Stimulated activated CD4-positive, alpha-beta T cell treated with anti-CD3 and anti-CD28 coated beads, Interleukin-4, amount 100 ng/mL, for 4 hours (primary cell): ENCODE measurements at regions not wholly inside any gene's neighbourhood (a gene's known extent, or its start where the extent isn't known, plus 50 kb on each side); places are given as distances from the start of the nearest gene placed in this dataset.

Experiments used
- DNase-seq, 2 experiments: peaks; one replicate each; pipeline ENCODE4 v3.0.0-alpha.2; 2020

DNA sequence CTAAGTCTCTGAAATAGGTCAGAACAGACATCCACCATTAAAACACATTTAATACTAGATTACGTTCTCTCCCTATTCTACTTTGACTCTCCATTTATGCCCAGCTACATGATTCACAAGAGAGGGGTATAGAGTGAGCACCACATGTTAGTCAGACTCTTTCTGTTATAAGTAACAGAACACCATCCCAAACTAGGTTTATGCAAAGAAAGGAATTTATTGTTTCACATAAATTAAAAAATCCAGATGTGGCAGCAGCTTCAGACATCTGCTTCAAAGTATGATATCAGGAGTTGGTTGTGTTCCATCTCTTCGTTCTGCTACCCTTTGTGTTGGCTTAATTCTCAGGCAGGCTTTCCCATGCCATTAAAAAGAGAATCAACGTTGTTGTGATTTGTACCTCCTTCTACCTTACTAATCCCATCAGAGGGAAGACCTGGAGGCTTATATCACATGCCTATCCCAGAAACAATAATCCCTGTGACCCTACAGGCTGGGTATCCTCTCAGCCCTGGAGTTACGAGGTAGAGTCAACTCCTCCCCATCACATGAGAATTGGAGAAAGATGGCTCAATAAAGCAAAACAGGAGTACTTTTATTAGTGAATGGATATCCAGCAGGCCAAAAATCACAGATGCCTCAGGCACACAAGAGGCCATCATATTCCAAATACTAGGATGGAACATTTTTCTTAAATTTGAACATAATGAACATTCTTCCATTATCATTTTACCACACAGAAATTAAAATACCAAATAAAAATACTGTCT, 163.2 kb downstream of the SLC7A11 start:
- no peak for DNase-seq

DNA sequence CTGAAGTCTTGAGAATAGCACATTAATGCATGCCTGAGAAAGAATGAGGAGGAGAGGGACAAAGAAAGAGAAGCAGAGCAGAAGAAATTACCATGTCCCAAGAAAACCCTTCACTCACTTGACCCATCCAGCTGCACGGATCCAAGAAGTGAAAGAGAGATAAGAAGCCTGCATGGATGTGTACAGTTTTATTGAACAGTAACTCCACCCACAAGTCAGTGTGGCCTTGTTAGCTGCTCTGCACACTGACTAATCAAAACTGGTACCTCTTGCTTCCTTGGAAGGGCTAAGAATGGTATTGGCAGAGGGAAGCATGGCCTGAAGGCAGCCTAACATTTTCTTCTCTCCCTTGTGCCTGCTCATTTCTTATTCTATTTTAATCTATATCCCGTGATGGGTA, 163.9 kb downstream of the SLC7A11 start:
- no peak for DNase-seq

DNA sequence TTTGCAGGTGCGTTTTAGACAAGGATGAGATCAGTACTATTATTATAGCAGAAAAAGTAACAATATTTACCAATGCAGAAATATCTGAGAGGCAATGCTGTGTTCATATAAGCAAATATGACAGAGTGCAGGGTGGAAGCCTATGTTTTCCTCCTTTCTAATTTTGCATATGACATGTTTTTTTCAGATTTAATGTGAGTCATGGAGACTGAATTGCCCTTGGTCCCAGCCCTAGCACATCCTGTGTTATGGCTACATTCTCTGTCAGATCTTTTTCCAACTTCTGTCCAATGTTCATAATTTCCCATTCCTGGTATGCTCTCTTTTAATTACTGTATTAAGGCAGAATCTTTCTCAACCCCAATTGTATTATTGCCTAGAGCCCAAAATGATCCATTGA, 165.6 kb downstream of the SLC7A11 start:
- no peak for DNase-seq

DNA sequence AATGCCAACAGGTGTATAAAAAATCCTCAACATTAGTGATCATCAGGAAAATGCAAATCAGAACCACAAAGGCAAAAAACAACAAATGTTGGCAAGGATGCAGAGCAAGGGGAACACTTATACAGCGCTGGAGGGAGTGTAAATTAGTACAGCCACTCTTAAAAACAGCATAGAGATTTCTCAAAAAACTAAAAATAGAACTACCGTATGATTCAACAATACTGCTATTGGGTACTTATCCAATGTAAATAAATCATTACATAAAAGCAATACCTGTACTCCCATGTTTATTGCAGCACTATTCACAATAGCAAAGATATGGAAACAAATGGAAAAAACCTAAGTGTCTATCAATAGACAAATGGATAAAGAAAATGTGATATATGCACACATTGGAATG, 171.3 kb downstream of the SLC7A11 start:
- DNase-seq, result no peak

DNA sequence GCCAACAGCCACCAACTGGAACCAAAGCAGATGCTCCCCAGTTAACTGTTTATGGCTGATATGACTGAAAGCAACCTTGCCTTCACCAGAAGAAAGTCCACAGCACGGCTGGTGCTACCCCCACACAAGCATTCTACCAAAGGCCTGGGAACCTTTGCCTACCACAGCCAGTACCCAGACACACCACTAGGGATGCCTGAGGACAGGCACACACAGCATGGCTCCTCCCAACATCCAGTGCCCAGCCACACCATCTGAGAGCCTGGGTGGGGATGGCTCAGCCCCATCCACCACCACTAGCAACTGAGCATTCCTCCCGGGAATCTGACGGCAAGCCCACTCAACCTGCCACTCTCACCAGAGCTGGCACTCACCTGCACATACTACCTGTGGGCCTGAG, 178.6 kb downstream of the SLC7A11 start:
- DNase-seq, result no peak

DNA sequence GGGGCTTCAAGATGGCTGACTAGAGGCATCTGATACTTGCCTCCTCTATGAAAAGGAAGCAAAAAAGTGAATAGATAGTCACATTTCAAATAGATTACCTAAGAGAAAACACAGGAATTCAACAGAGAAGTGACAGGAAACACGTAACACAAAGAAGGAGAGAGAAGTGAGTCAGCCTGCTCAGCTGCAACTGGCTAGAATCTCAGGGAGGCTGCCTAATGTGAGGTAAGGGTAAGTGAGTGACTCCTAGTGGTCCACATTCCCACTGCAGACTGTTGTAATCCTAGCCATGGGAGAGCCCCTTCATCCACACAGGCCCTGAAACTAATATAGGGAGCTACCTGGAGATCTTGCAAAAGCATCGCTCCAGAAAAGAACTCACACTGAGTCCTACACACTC, 179.2 kb downstream of the SLC7A11 start:
- no peak for DNase-seq

DNA sequence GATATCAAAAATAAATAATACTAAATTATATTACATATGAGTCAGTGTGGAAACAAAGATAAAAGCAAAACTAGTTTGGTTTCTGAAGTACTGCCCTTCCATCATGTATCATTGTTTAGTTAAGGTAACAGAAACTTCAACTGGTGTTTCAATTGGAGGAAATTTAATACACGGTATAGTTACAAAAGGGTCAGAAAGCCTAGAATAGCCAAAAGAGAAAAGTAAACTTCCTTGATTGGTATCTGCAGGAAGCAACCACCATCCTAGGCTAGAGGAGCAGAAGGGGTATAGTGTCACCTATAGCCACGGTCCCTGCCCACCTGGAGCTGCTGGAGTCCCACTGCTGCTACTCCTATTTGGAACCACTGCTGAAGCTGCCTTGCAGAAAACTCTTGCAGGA, 185.6 kb downstream of the SLC7A11 start:
- no peak for DNase-seq

DNA sequence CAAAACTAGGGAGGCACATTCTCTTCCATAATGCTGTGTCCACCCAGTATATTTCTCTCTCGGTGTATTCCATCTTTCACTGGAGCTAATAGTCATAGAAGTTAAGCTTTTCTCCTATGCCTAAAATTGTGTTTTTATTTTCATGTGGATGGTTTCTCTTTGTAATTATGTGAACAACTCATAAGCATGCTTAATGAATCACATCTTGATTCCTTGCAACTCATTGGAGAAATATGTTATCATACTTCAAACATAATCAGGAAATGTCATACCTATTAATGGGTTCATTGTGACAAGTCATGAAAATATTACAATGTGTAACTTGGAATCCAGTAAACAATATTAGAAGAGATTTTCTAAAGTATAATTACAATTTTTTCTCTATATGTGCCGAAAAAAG, 186.3 kb downstream of the SLC7A11 start:
- no peak for DNase-seq

DNA sequence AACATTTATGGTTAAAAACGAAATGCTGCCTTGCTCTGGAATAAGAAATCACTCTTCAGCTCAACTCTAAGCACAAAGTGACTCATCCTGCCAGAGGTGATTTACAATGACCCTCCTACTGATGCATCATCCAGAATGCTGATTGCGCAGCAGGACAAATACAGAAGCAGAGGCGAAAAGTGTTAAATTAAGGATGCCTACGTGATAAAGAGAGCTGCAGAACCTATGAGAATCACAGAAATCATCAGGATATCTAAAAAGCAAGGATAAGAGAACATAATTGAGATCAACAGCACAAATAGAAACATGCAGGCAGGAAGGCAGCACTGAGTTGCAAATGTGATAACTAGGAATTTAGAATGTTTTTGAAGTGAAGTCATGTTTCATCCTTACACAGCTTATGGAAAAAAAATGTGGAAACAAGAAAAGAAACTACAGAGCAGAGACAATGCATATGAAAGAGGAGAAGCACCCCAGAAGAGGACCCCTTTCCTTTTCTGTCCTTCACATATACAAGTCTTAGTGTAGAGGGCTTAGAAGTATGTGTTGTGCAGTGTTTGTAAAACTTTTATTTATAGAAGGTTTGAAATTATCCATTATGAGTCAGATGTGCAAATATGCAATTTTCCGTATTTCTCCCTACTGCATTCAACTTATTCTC, 188.4 kb downstream of the SLC7A11 start:
- DNase-seq, result no peak

DNA sequence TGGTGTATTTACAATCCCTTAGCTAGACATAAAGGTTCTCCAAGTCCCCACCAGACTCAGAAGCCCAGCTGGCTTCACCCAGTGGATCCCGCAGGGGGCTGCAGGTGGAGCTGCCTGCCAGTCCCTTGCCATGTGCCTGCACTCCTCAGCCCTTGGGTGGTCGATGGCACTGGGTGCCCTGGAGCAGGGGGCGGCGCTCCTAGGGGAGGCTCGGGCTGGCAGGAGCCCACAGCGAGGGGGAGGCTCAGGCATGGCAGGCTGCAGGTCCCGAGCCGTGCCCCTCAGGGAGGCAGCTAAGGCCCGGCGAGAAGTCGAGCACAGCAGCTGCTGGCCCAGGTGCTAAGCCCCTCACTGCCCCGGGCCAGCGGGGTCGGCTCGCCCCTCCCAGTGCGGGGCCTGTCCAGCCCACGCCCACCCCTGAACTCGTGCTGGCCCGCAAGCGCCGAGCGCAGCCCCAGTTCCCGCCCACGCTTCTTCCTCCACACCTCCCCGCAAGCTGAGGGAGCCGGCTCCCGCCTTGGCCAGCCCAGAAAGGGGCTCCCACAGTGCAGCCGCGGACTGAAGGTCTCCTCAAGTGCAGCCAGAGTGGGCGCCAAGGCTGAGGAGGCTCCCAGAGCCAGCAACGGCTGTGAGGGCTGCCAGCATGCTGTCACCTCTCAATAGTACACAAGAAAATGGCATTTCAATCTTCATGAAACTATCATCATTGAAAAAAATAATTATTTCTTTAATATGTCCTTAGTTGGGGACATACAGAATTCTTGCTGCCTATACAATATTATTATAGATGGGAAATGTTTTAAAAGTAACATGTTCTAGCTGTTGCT, 189.1 kb downstream of the SLC7A11 start:
- DNase-seq, result no peak

DNA sequence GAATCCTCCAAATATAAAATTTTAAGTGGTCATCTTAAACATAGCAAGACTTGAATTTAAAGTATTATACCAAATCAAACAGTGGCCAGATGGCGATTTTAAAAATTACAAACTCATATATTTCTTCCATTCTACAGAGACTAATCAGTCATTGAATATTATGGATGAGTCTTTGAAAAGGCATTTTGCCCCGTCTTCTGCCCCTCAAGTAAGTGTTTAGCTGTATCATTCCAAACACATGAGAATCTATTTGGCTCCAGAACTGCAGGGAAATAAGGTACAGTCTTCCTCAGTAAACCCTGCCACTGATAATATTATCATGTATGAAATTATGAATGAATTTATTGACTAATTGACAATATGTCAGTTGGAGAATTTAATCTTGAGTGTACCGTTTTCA, 191.0 kb downstream of the SLC7A11 start:
- no peak for DNase-seq

DNA sequence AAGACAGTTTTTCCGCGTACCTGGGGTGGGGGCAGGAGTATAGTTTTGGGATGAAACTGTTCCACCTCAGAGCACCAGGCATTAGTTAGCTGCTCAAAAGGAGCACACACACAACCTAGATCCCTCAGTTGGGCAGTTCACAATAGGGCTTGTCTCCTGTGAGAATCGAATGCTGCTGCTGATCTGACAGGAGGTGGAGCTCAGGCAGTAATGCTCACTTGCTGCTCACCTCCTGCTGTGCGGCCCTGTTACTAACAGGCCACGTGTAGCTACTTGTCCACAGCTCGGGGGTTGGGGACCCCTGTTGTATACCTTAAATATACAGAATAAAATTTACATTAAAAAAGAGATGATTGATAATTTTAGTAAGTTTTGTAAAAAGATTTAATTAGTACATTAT, 191.5 kb downstream of the SLC7A11 start:
- DNase-seq, result no peak

DNA sequence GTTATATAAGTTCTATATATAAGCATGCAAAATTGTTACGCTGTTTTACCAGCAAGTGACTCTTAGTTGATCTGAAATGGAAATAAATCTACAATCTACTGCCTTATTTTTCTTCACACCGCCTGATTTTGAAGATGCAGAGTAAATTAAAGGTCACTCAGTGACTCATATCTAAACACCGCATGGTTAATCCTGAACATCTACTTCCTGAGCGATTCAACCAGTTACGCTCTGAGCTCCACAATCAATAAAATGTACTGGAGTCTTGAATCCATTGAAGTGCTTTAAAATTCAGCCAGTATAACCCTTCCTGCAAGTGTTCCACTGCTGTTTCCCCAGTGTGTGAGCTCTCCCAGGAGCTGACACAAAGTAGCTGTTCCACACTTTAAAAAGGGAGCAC, 192.8 kb downstream of the SLC7A11 start:
- no peak for DNase-seq

DNA sequence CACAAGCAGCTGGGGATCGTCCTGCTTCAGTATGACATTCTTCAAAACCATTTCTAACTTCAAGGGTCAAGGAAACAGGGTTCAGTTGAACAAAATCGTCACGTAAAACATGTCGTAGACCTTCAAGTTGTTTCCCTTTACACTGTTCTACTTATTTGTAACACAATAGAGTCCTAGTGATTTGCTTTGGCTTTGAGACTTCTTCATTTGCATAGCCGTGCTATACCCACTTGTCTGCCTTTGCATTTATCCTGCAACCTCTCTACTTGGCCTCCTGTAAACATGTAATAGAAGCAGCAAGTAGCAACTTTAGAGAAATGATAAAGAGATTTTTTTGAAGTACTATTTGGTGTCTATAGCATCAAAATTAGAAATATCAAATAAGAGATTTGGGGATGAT, 194.9 kb downstream of the SLC7A11 start:
- no peak for DNase-seq

DNA sequence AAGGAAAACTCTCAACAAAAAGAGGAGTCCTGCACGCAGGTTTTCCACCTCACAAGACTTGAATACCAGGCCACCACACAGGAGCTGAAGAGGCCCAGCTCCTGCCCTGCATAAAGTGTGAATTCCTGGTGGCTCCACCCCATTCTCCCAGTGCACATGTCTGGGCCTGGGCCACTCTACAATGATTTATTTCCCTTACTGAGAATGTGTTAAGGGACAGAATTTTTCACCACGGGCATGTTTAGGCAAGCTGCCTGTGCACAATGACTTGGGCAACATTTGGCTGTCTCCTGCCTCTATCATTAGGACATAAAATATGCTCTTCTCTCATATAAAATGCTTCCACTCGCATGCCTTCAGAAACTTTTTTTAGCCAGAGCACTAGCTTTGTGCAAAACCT, 197.1 kb downstream of the SLC7A11 start:
- no peak for DNase-seq

DNA sequence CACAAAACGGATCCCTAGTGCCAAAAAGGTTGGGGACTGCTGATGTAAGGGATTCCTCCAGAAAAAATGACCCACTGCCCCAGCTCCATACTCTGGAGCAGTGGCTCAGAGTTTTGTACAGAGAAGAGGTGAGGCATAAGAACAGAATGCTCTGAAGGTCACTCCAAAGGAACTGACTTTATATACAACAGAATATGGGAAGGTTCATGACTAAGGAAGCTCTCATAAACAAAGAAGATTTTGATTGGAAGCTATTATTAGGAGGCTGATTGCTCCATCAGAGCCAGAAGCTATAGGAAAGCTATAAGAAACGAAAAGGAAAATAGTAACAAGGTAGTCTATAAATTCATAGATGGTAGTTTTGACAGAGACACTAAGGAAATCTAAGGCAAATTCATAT, 203.1 kb downstream of the SLC7A11 start:
- no peak for DNase-seq

DNA sequence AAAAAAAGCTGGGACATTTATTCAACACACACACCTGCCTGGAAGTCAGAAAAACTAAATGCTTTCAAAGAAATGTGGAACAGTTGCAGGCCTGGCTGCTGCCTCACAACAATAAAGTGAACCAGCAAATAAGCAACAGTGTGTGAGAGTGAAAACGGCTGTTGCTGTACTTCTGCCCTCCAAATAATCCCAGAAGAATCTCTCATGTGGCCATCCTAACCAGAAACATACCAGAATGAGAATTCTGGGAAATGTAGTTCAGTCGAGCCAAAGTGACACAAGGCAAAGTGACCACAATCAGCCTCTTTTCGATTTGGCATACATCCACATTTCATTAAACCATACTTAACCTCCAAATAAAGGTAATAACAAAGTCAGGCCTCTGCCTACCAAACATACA, 204.5 kb downstream of the SLC7A11 start:
- DNase-seq, result no peak

DNA sequence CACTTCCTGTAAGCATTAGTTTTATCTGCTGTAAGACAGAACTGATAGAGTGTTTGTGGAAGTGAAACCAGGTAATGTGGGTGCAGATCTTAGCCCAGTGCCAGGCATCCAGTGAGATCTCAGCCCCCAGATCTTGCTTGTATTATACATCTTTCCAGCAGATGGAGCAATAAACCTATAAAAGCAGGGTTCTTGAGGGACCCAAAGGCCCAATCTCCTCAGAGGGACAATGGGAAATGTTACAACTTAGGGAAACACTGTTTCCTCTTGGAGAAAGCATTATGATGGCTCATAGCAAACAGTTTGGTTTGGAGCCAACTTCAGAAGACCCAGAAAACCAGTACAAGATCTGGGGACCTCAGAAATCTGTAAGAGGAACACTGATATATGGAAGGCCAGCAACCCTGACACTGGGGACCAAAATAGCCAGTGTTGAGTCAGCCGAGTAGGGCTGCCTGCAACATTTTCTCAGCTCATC, 206.3 kb downstream of the SLC7A11 start:
- no peak for DNase-seq

DNA sequence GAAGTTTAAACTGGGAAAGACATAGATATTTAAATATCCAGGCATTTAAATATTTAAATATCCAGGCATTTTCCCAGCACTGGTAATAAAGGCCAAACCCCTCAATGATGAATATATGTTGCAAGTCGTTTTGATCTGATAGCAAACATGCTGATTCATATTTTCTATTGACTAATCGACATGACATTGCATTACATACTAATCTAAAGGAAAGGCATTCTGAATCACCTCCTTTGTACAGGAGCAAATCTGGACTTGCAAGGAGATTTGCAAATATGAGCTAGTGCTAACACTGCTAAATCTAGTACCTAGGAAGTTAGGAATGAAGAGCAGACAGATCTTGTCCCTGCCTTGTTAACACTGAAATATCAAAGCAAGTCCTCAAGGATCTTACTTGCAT, 207.3 kb downstream of the SLC7A11 start:
- DNase-seq, result no peak

DNA sequence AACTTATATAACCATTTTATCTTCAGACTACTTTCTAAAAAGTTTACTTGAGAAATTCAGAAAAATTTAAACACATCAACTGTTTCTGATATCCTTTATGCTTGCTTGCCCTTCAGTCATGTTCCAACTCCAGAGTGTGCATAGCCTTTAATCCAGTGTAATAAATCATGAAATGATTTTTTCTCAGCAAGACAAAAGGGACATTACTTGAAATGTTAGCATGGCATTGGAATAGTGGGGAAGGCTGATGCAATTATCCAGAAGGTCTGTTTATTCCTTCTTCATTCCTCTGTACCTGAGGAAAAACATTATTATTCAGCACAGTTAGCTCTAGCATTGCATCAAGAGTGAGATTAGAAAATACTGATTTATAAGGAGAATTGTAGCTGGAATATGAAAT, 209.9 kb downstream of the SLC7A11 start:
- DNase-seq, result no peak

DNA sequence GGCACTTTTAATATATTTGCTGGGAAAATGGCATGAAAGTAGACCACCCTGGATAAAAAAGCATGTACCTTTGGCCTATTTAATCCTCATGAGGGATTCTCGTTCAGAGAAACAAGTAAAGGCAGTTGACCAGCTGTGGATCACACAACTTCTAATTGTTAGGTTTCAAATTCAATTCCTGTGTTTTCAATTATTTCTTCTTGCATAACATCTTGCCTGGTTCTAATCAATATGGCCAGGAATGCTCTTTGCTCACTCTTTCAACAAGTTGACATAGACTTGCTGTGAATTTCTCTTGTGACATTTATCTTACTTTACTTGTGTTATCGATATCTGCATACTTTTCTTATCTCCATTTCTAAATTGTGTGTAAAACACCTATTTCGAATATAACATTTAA, 211.8 kb downstream of the SLC7A11 start:
- no peak for DNase-seq

DNA sequence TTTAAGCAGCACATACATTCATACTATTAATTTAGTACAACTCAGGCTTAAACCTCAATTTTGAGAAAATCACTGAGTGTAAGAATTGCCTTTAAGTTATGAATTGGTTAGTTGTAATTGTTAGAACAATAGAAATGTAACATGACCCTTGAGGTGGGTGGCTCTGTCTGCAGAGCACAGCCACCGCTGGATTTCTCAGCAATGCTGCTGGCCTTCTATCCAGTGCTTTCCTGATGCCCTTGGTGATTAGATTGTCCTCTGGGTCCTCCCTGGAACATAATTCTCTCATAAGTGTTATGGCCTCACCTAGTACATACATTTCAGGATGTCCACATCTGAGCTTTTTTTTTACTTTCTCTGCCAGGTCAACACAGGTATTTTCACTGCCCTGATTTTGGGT, 213.2 kb downstream of the SLC7A11 start:
- no peak for DNase-seq

DNA sequence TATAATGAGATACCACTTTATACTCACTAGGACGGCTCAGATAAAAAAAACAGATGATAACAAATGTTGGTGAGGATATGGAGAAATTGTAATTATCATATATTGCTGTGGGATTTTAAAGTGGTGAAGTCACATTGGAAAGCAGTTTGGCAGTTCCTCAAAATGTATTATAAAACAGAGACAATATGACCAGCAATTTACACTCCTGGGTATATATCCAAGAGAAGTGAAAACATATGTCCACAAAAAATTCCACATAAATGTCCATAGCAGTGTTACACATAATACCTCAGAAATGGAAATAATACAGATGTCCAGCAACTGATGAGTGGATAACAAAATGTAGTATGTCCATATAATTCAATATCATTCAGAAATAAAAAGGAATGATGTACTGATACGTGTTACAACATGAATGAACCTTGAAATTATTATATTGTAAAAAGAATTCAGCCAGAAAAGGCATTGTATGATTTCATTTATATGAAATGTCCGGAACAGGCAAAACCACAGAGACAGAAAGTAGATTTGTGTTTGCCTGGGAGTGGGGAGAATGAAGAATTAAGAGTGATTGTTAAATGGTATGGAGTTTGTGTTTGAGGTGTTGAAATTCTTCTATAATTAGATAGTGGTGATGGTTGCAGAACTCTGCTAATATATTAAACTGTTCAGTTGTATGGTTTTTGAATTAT, 220.9 kb downstream of the SLC7A11 start:
- DNase-seq, result no peak
